ENCODE measurements at regions not wholly inside any gene's neighbourhood (a gene's known extent, or its start where the extent isn't known, plus 50 kb on each side); places are given as distances from the start of the nearest gene placed in this dataset.

- TF ChIP-seq CTCF (conservative IDR thresholded peaks at IDR 0.05; ENCODE audit: low read depth, low read length) = no peak
- no peaks in the 10 kb centered on the region for H3K27me3 ChIP-seq (ENCODE audit: insufficient read depth, low read depth)
- no peaks in the 10 kb centered on the region for H3K36me3 ChIP-seq (ENCODE audit: insufficient read depth)
- no peaks in the 10 kb centered on the region for H3K79me2 ChIP-seq (ENCODE audit: insufficient read depth, low read depth)
- H3K4me3 ChIP-seq (IDR thresholded peaks at IDR 0.05; ENCODE audit: insufficient read depth, low read depth, low read length) = no peak overlapping the region
- no peak overlapping the region for H2AFZ ChIP-seq (ENCODE audit: low read depth)
- H3K4me1 ChIP-seq (ENCODE audit: low read depth, poor library complexity, severe bottlenecking) = no peaks in the 10 kb centered on the region
- no peak overlapping the region for H3K9ac ChIP-seq
- no peaks in the 10 kb centered on the region for H4K20me1 ChIP-seq (ENCODE audit: insufficient read depth)
- no peak overlapping the region for H3K27ac ChIP-seq
- no peak overlapping the region for H3K4me2 ChIP-seq
These were observed 158.5 kb upstream of the ADGRB3 start for GRCh38 chr6:68476611-68477010.

DNA sequence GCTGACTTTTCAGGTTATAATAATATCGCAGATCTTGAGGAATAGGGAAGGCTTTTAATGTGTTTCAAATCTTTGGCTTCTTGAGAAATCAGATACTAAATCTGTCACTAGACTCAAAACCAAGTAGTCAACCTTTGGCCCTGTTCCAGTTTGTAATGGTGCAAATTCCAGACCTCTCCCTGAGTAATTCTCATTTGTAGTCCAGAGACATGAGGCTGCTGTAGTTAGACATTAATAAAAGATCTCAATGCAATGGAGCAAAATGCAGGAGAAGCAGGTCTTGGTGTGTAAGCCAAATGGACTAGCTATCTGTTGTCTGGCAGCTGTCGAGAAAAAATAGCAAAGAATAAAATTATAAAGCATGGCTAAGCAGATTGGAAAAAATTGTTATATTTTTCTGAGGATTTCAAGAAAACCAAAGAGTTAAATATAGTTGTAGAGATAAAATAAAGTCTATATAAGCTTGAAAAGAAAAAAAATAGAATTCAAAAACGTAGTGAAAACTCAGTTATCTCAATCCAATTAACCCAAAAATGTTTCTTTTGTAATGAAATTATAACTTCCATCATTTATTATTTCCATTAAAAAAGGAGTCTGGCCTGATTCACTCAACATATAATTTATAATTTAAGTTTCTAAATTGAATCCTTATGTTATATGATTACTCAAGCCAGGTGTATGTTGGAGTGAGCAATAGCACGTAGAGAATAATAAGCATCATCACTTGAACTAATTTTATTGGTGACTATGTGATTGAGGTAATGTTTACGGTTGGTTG, 161.5 kb upstream of the ADGRB3 start:
- Histone ChIP-seq H3K36me3 (ENCODE audit: insufficient read depth) (no peaks in the 10 kb centered on the region), H3K9ac (no peak overlapping the region), H2AFZ (ENCODE audit: low read depth) (no peak overlapping the region), H3K79me2 (ENCODE audit: insufficient read depth, low read depth) (no peaks in the 10 kb centered on the region), H3K27me3 (ENCODE audit: insufficient read depth, low read depth) (no peaks in the 10 kb centered on the region), H3K4me1 (ENCODE audit: low read depth, poor library complexity, severe bottlenecking) (no peaks in the 10 kb centered on the region), H3K4me3 (IDR thresholded peaks at IDR 0.05; ENCODE audit: insufficient read depth, low read depth, low read length) (no peak overlapping the region), H3K4me2 (no peak overlapping the region), H4K20me1 (ENCODE audit: insufficient read depth) (no peaks in the 10 kb centered on the region), H3K27ac (no peak overlapping the region)
- TF ChIP-seq CTCF (conservative IDR thresholded peaks at IDR 0.05; ENCODE audit: low read depth, low read length) = no peak

GRCh38 chr6:68468244-68468884, 166.7 kb upstream of the ADGRB3 start:
- TF ChIP-seq CTCF (conservative IDR thresholded peaks at IDR 0.05; ENCODE audit: low read depth, low read length) = no peak
- no peak overlapping the region for H3K4me3 ChIP-seq (IDR thresholded peaks at IDR 0.05; ENCODE audit: insufficient read depth, low read depth, low read length)
- no peak overlapping the region for H3K27ac ChIP-seq
- no peak overlapping the region for H3K9ac ChIP-seq
- no peak overlapping the region for H3K4me2 ChIP-seq
- no peaks in the 10 kb centered on the region for H3K4me1 ChIP-seq (ENCODE audit: low read depth, poor library complexity, severe bottlenecking)
- H4K20me1 ChIP-seq (ENCODE audit: insufficient read depth) = no peaks in the 10 kb centered on the region
- no peaks in the 10 kb centered on the region for H3K36me3 ChIP-seq (ENCODE audit: insufficient read depth)
- H3K27me3 ChIP-seq (ENCODE audit: insufficient read depth, low read depth) = no peaks in the 10 kb centered on the region
- no peaks in the 10 kb centered on the region for H3K79me2 ChIP-seq (ENCODE audit: insufficient read depth, low read depth)
- H2AFZ ChIP-seq (ENCODE audit: low read depth) = no peak overlapping the region

- no peak overlapping the region for H3K4me2 ChIP-seq
- no peaks in the 10 kb centered on the region for H3K4me1 ChIP-seq (ENCODE audit: low read depth, poor library complexity, severe bottlenecking)
- H3K9ac ChIP-seq = no peak overlapping the region
- H3K4me3 ChIP-seq (IDR thresholded peaks at IDR 0.05; ENCODE audit: insufficient read depth, low read depth, low read length) = no peak overlapping the region
- no peak overlapping the region for H3K27ac ChIP-seq
- H3K79me2 ChIP-seq (ENCODE audit: insufficient read depth, low read depth) = no peaks in the 10 kb centered on the region
- no peaks in the 10 kb centered on the region for H4K20me1 ChIP-seq (ENCODE audit: insufficient read depth)
- no peak overlapping the region for H2AFZ ChIP-seq (ENCODE audit: low read depth)
- no peaks in the 10 kb centered on the region for H3K36me3 ChIP-seq (ENCODE audit: insufficient read depth)
- H3K27me3 ChIP-seq (ENCODE audit: insufficient read depth, low read depth) = no peaks in the 10 kb centered on the region
- no peak for TF ChIP-seq CTCF (conservative IDR thresholded peaks at IDR 0.05; ENCODE audit: low read depth, low read length)
These were observed 176.6 kb upstream of the ADGRB3 start for GRCh38 chr6:68458447-68458846.
